SU-DHL-6 (cell line): ENCODE measurements at regions not wholly inside any gene's neighbourhood (a gene's known extent, or its start where the extent isn't known, plus 50 kb on each side); places are given as distances from the start of the nearest gene placed in this dataset.

Source experiments
- EZH2phosphoT487 ChIP-seq: fragments of 200-600 bp; sonication (generic), shearing (Covaris generic); conservative IDR thresholded peaks from 2 replicates; pipeline ENCODE4 v1.6.1; 2018; ENCODE audit warnings: mild to moderate bottlenecking, antibody characterized with exemption, low read length, moderate library complexity, mixed read lengths
- TF ChIP-seq, protein P1 (sequence below): fragments of 200-600 bp; sonication (generic); IDR thresholded peaks from one replicate; pipeline ENCODE4 v1.5.1; 2017; ENCODE audit warnings: antibody characterized with exemption, mild to moderate bottlenecking, low read length, moderate library complexity; ENCODE audit not compliant: insufficient read depth, poor library complexity, severe bottlenecking

DNA sequence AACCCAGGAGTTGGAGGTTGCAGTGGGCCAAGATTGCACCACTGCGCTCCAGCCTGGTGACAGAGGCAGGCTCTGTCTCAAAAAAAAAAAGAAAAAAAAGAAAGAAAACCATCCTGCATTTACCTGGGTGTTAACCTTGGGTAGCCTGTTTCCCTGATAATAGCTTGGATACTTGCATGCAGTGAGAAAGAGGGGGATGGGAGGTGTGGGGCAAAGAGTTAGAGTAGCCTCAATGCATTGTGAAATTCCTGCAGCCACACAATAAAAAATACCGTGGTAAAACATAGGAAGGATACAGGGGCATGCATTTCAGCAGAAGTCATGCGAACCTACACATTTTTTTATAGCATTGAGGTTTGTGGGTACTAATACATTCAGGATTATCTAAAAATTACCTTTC is 76.6 kb upstream of the ZNF516 start:
- TF ChIP-seq, protein P1, sequence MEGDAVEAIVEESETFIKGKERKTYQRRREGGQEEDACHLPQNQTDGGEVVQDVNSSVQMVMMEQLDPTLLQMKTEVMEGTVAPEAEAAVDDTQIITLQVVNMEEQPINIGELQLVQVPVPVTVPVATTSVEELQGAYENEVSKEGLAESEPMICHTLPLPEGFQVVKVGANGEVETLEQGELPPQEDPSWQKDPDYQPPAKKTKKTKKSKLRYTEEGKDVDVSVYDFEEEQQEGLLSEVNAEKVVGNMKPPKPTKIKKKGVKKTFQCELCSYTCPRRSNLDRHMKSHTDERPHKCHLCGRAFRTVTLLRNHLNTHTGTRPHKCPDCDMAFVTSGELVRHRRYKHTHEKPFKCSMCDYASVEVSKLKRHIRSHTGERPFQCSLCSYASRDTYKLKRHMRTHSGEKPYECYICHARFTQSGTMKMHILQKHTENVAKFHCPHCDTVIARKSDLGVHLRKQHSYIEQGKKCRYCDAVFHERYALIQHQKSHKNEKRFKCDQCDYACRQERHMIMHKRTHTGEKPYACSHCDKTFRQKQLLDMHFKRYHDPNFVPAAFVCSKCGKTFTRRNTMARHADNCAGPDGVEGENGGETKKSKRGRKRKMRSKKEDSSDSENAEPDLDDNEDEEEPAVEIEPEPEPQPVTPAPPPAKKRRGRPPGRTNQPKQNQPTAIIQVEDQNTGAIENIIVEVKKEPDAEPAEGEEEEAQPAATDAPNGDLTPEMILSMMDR, result no peak
- TF ChIP-seq EZH2phosphoT487, result no peak
